ENCODE measurements at regions not wholly inside any gene's neighbourhood (a gene's known extent, or its start where the extent isn't known, plus 50 kb on each side); places are given as distances from the start of the nearest gene placed in this dataset.
A peak's percentile ranks its signal among the peaks of the same experiment; 100 is the strongest.

- TF ChIP-seq ZXDC (CRISPR knock-in tag; IDR thresholded peaks at IDR 0.05) (no peak), TAF1 (CRISPR knock-in tag; IDR thresholded peaks at IDR 0.05) (no peak), HCFC1 (IDR thresholded peaks at IDR 0.05; ENCODE audit: low read depth, low read length) (no peak), TIGD3 (CRISPR knock-in tag; IDR thresholded peaks at IDR 0.05; ENCODE audit: borderline replicate concordance) (no peak), ZIK1 (CRISPR knock-in tag; IDR thresholded peaks at IDR 0.05; ENCODE audit: borderline replicate concordance, low read depth) (no peak), ZNF564 (CRISPR knock-in tag; IDR thresholded peaks at IDR 0.05) (peak; percentile 53; the same call in 1 of the 2 replicates), CENPX (CRISPR knock-in tag; IDR thresholded peaks at IDR 0.05) (no peak), MATR3 (CRISPR knock-in tag; IDR thresholded peaks at IDR 0.05) (no peak), SNRNP70 (IDR thresholded peaks at IDR 0.05; ENCODE audit: low read depth, low read length) (no peak), ZNF280B (CRISPR knock-in tag; IDR thresholded peaks at IDR 0.05; ENCODE audit: borderline replicate concordance) (no peak), PRPF4 (IDR thresholded peaks at IDR 0.05; ENCODE audit: low read depth, low read length, poor library complexity, severe bottlenecking) (no peak), ZNF780A (CRISPR knock-in tag; IDR thresholded peaks at IDR 0.05) (no peak), YY1 (IDR thresholded peaks at IDR 0.05; ENCODE audit: insufficient read depth, insufficient replicate concordance, low read depth, low read length) (no peak), ISL2 (CRISPR knock-in tag; IDR thresholded peaks at IDR 0.05) (peak; percentile 98), ZNF230 (CRISPR knock-in tag; IDR thresholded peaks at IDR 0.05) (no peak)
- TF ChIP-seq, protein P1, sequence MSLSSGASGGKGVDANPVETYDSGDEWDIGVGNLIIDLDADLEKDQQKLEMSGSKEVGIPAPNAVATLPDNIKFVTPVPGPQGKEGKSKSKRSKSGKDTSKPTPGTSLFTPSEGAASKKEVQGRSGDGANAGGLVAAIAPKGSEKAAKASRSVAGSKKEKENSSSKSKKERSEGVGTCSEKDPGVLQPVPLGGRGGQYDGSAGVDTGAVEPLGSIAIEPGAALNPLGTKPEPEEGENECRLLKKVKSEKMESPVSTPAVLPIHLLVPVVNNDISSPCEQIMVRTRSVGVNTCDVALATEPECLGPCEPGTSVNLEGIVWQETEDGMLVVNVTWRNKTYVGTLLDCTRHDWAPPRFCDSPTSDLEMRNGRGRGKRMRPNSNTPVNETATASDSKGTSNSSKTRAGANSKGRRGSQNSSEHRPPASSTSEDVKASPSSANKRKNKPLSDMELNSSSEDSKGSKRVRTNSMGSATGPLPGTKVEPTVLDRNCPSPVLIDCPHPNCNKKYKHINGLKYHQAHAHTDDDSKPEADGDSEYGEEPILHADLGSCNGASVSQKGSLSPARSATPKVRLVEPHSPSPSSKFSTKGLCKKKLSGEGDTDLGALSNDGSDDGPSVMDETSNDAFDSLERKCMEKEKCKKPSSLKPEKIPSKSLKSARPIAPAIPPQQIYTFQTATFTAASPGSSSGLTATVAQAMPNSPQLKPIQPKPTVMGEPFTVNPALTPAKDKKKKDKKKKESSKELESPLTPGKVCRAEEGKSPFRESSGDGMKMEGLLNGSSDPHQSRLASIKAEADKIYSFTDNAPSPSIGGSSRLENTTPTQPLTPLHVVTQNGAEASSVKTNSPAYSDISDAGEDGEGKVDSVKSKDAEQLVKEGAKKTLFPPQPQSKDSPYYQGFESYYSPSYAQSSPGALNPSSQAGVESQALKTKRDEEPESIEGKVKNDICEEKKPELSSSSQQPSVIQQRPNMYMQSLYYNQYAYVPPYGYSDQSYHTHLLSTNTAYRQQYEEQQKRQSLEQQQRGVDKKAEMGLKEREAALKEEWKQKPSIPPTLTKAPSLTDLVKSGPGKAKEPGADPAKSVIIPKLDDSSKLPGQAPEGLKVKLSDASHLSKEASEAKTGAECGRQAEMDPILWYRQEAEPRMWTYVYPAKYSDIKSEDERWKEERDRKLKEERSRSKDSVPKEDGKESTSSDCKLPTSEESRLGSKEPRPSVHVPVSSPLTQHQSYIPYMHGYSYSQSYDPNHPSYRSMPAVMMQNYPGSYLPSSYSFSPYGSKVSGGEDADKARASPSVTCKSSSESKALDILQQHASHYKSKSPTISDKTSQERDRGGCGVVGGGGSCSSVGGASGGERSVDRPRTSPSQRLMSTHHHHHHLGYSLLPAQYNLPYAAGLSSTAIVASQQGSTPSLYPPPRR (CRISPR knock-in tag; IDR thresholded peaks at IDR 0.05; ENCODE audit: borderline replicate concordance) = peak; percentile 94; the same call in 1 of the 2 replicates
- TF ChIP-seq, protein P2, sequence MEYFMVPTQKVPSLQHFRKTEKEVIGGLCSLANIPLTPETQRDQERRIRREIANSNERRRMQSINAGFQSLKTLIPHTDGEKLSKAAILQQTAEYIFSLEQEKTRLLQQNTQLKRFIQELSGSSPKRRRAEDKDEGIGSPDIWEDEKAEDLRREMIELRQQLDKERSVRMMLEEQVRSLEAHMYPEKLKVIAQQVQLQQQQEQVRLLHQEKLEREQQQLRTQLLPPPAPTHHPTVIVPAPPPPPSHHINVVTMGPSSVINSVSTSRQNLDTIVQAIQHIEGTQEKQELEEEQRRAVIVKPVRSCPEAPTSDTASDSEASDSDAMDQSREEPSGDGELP (IDR thresholded peaks at IDR 0.05; ENCODE audit: borderline replicate concordance, low read depth) = peak; percentile 30; the same call in 1 of the 2 replicates
Measured at GRCh38 chr11:121931748-121932352, 184.2 kb downstream of the BLID start (continued).

Data from HepG2 (cell line).